Inferior parietal cortex (tissue), 1 donor: ENCODE measurements at regions not wholly inside any gene's neighbourhood (a gene's known extent, or its start where the extent isn't known, plus 50 kb on each side); places are given as distances from the start of the nearest gene placed in this dataset.

Experiments
- DNase-seq: peaks from one replicate; pipeline ENCODE4 v3.0.0-alpha.2; 2016; ENCODE audit errors: extremely low spot score

DNA sequence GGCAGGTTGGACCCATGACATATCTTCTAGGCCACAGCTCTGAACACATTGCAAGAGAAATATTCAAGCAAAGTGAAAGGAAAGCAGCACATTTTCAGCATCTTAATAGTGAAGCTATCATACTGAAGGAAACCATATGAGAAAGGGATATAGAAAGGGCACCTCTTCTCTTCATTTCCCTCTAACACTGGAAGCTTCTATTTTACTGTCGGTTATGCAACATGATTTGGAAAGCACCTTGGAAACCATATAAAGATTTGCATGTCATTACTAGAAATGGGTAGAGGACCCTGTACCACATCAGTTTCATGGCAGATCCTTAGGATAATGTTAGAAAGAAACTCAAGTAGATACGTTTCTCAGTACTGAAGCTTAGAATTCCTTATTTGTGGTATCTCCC lies 70.5 kb upstream of the HMGN3 start:
- no peak for DNase-seq

DNA sequence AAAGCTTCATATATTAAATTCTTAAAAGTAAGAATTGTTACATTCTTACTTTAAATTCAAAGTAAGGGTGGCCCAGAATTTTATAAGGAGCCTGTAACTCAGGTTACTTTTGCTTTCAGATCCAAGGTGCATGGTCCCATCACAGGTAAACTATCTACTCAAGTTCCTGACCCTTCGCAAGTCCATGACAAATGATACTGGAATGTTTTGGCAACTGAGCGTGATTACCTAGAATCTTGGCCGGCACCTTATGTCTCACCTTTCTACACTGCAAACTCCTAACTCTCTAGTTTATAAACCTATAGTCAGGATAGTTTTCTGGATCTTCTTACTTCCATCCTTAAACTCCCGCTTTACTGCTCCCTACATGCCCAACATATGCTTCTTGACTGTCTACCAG lies 67.9 kb upstream of the HMGN3 start:
- DNase-seq = no peak

- no peak for DNase-seq
Observed at GRCh38 chr6:79301290-79301689, 66.8 kb upstream of the HMGN3 start.

- no peak for DNase-seq
Observed at GRCh38 chr6:79296211-79296610, 61.7 kb upstream of the HMGN3 start.
